ENCODE measurements at regions not wholly inside any gene's neighbourhood (a gene's known extent, or its start where the extent isn't known, plus 50 kb on each side); places are given as distances from the start of the nearest gene placed in this dataset.

DNA sequence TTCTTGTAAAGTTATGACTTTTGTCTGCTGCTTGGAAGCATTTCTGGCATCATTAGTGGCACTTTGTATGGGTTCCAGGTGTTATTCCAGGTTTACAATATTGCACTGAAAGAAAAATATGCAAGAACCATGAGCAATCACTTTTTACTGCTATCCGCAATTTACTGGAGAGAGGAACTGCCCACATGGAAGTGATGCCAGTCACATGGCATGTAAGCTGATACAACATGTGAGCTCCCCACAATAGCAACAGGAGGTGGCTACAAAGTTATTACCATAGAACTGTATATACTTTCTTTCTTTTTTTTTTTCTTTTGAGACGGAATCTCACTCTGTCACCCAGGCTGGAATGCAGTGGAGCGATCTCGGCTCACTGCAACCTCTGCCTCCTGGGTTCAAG is 1012.1 kb downstream of the BCL11B start:
- TF ChIP-seq, protein P1, sequence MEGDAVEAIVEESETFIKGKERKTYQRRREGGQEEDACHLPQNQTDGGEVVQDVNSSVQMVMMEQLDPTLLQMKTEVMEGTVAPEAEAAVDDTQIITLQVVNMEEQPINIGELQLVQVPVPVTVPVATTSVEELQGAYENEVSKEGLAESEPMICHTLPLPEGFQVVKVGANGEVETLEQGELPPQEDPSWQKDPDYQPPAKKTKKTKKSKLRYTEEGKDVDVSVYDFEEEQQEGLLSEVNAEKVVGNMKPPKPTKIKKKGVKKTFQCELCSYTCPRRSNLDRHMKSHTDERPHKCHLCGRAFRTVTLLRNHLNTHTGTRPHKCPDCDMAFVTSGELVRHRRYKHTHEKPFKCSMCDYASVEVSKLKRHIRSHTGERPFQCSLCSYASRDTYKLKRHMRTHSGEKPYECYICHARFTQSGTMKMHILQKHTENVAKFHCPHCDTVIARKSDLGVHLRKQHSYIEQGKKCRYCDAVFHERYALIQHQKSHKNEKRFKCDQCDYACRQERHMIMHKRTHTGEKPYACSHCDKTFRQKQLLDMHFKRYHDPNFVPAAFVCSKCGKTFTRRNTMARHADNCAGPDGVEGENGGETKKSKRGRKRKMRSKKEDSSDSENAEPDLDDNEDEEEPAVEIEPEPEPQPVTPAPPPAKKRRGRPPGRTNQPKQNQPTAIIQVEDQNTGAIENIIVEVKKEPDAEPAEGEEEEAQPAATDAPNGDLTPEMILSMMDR (conservative IDR thresholded peaks at IDR 0.05 in 1 of 2, IDR thresholded peaks at IDR 0.05 in 1 of 2; ENCODE audit: extremely low read depth in 1 of 2, insufficient read depth in 1 of 2, low read depth in 1 of 2, low read length in 2 of 2) = no peak
- no peak for TF ChIP-seq EZH2 (IDR thresholded peaks at IDR 0.05; ENCODE audit: borderline replicate concordance, low read length)

Data from mammary epithelial cell (primary cell).